CD4-positive, alpha-beta T cell (primary cell): ENCODE measurements at regions not wholly inside any gene's neighbourhood (a gene's known extent, or its start where the extent isn't known, plus 50 kb on each side); places are given as distances from the start of the nearest gene placed in this dataset.

Source experiments
- ATAC-seq: fragments of 200-7000 bp; cut with Tn5 transposase; one replicate; pipeline ENCODE4 v1.10.0; 2022; ENCODE audit warnings: mild to moderate bottlenecking; ENCODE audit not compliant: poor library complexity
- CTCF ChIA-PET: fragments of 350-600 bp; sonication (Branson Sonifier 250); formaldehyde crosslinking; loops from one replicate; lab custom pipeline; 2021; ENCODE audit warnings: antibody characterized with exemption, inconsistent platforms; lab: Charles Lee
- POLR2A ChIA-PET: fragments of 350-600 bp; sonication (Branson Sonifier 250); formaldehyde crosslinking; loops from one replicate; lab custom pipeline; 2021; ENCODE audit warnings: antibody characterized with exemption, inconsistent platforms; lab: Charles Lee
- DNase-seq, 14 experiments: peaks; one replicate each; pipeline ENCODE4 v3.0.0-alpha.2; 2013 to 2020; ENCODE audit warnings: mixed read lengths in 2 of 14
- H3K27ac ChIP-seq, 2 donors: one replicate each; pipeline versions ENCODE4 v1.5.1 to v1.7.0; 2013; ENCODE audit warnings: low read length in 2 of 2, low read depth in 1 of 2, mild to moderate bottlenecking in 1 of 2
- H3K27me3 ChIP-seq, 2 experiments: 1 replicate in 1 of 2; 2 replicates in 1 of 2; pipeline versions ENCODE4 v1.6.1 to v1.7.0; 2013; ENCODE audit warnings: low read length in 2 of 2, control low read depth in 1 of 2, mild to moderate bottlenecking in 1 of 2, moderate library complexity in 1 of 2; ENCODE audit not compliant: insufficient read depth in 2 of 2, control insufficient read depth in 1 of 2
- H3K36me3 ChIP-seq: one replicate; pipeline ENCODE4 v1.6.1; 2013; ENCODE audit warnings: low read length, control low read depth; ENCODE audit not compliant: insufficient read depth
- H3K4me1 ChIP-seq: one replicate; pipeline ENCODE4 v1.6.1; 2013; ENCODE audit warnings: low read length, control low read depth; ENCODE audit not compliant: insufficient read depth
- H3K4me3 ChIP-seq: one replicate; pipeline ENCODE4 v1.5.1; 2013; ENCODE audit warnings: mild to moderate bottlenecking, low read length, moderate library complexity
- H3K9me3 ChIP-seq, 2 experiments: 1 replicate in 1 of 2; 2 replicates in 1 of 2; pipeline versions ENCODE4 v1.6.1 to v1.7.0; 2013; ENCODE audit warnings: low read length in 2 of 2, mild to moderate bottlenecking in 2 of 2, control low read depth in 1 of 2, moderate library complexity in 1 of 2; ENCODE audit not compliant: control insufficient read depth in 1 of 2, insufficient read depth in 1 of 2
- H3K27ac Mint-ChIP-seq: one replicate; pipeline ENCODE4 v1.8.0; 2020; ENCODE audit warnings: mixed read lengths
- H3K27me3 Mint-ChIP-seq: one replicate; pipeline ENCODE4 v1.8.0; 2021; ENCODE audit warnings: mixed read lengths
- H3K36me3 Mint-ChIP-seq: one replicate; pipeline ENCODE4 v1.8.0; 2021; ENCODE audit warnings: low read depth, mixed read lengths
- H3K4me1 Mint-ChIP-seq: one replicate; pipeline ENCODE4 v1.8.0; 2021; ENCODE audit warnings: low read depth, mixed read lengths
- H3K4me3 Mint-ChIP-seq: one replicate; pipeline ENCODE4 v1.8.0; 2020; ENCODE audit warnings: mild to moderate bottlenecking, mixed read lengths
- H3K9me3 Mint-ChIP-seq: one replicate; pipeline ENCODE4 v1.8.0; 2020; ENCODE audit warnings: mixed read lengths
- CTCF ChIP-seq: fragments of 200-600 bp; IDR thresholded peaks from one replicate; pipeline ENCODE4 v1.8.0; 2022; ENCODE audit warnings: antibody characterized with exemption, mild to moderate bottlenecking
- intact Hi-C, 2 experiments: fragments of 100-400 bp; cut with DNase I in 1 of 2; cut with micrococcal nuclease in 1 of 2; formaldehyde crosslinking; loops; one replicate each; pipeline versions ENCODE4 v1.15.1 to v1.9.0; 2023 to 2025; cut with DNase I, micrococcal nuclease

DNA sequence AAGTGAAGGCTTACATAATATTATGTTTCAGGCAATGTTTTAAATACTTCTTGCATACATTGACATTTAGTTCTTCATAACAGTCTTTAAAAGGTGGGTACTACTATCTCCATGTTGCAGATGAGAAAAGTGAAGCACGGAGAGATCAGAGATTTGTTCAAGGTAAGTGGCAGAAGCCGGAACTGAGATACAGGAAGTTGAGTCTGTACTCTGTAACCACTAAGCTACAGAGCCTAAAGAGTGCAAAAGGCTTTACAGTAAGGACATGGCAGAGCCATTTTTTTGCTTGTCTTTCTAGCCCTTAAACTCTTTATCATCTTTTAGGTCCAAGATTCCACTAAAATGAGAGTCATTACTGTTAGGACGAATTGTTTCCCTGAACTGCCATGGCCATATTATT, 186.5 kb upstream of the PEX5L start:
- H3K36me3 ChIP-seq, result no peaks in the 10 kb centered on the region
- DNase-seq (peak in 1 of 14 experiments; percentile 12), ATAC-seq (no peak)
- Mint-ChIP-seq H3K4me1 (no peaks in the 10 kb centered on the region), H3K27me3 (no peaks in the 10 kb centered on the region), H3K4me3 (no peak overlapping the region), H3K9me3 (peaks cover 10% of the 10 kb centered on the region), H3K36me3 (no peaks in the 10 kb centered on the region), H3K27ac (no peak overlapping the region)
- TF ChIP-seq CTCF, result no peak
- peaks cover 0 to 8% of the 10 kb centered on the region in 2 experiments for H3K9me3 ChIP-seq
- no peaks in the 10 kb centered on the region for H3K27me3 ChIP-seq
- intact Hi-C loops, result no loop called here
- H3K27ac ChIP-seq, result no peak overlapping the region
- POLR2A ChIA-PET, result no interaction called here
- no peaks in the 10 kb centered on the region for H3K4me1 ChIP-seq
- no peak overlapping the region for H3K4me3 ChIP-seq
- CTCF ChIA-PET, result no interaction called here

DNA sequence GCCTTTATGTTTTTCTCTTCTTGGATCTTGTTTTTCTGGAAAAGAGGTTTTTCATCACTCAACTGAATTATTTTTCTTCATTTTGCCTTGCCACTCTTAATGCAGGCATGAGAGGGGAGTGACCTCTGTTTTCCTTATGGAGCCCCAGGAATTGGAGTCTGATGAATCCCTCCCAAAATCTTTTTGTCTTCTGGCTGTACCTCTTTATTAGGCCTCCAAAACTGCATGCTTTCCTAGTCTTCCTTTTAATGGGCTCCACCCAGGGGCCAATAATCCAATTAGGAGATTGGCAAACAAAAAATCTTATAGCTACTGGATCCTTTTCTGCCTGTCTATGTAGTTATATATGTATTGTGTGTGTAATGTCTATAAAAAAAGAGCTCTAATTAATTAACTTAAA, 192.4 kb upstream of the PEX5L start:
- POLR2A ChIA-PET, result no interaction called here
- TF ChIP-seq CTCF, result no peak
- no peaks in the 10 kb centered on the region for H3K27me3 ChIP-seq
- no peaks in the 10 kb centered on the region for H3K27me3 Mint-ChIP-seq
- no peak overlapping the region for H3K27ac ChIP-seq
- ATAC-seq (no peak), DNase-seq (no peak)
- H3K4me3 Mint-ChIP-seq, result no peak overlapping the region
- no peaks in the 10 kb centered on the region for H3K36me3 Mint-ChIP-seq
- no peaks in the 10 kb centered on the region for H3K4me1 Mint-ChIP-seq
- H3K4me3 ChIP-seq, result no peak overlapping the region
- no peaks in the 10 kb centered on the region for H3K4me1 ChIP-seq
- CTCF ChIA-PET, result no interaction called here
- H3K9me3 Mint-ChIP-seq, result peaks cover 16% of the 10 kb centered on the region
- H3K36me3 ChIP-seq, result no peaks in the 10 kb centered on the region
- peaks cover 11 to 17% of the 10 kb centered on the region in 2 experiments for H3K9me3 ChIP-seq
- intact Hi-C loops, result no loop called here
- no peak overlapping the region for H3K27ac Mint-ChIP-seq

DNA sequence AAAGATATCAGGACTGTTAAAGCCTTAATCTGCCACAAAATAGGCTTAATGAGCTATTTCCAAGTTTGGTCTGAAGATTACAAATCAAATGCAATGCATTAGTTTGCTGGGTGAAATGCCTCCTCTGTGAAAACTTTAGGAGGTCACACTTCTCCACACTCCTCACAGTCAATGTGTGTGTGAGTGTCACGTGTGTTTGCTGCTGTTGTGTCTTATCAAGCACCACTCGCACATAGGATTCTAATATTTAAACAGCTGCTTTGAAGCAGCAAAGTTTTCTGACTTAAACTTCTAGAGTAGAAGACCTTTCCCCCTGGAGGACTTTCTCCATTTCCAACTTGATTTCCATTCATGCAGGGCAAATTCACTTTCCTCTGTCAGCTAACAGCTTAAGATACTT, 203.2 kb upstream of the PEX5L start:
- Histone ChIP-seq H3K27ac (no peak overlapping the region), H3K9me3 (no peaks in the 10 kb centered on the region), H3K36me3 (no peaks in the 10 kb centered on the region), H3K4me1 (no peaks in the 10 kb centered on the region), H3K4me3 (no peak overlapping the region), H3K27me3 (no peaks in the 10 kb centered on the region)
- no peaks in the 10 kb centered on the region for H3K27me3 Mint-ChIP-seq
- POLR2A ChIA-PET, result no interaction called here
- H3K9me3 Mint-ChIP-seq, result peaks cover 6% of the 10 kb centered on the region
- no peak overlapping the region for H3K27ac Mint-ChIP-seq
- TF ChIP-seq CTCF, result no peak
- no peak overlapping the region for H3K4me3 Mint-ChIP-seq
- CTCF ChIA-PET, result no interaction called here
- intact Hi-C loops, result no loop called here
- no peaks in the 10 kb centered on the region for H3K36me3 Mint-ChIP-seq
- no peak for DNase-seq
- H3K4me1 Mint-ChIP-seq, result no peaks in the 10 kb centered on the region
- no peak for ATAC-seq
